ENCODE measurements at regions not wholly inside any gene's neighbourhood (a gene's known extent, or its start where the extent isn't known, plus 50 kb on each side); places are given as distances from the start of the nearest gene placed in this dataset.
A peak's percentile ranks its signal among the peaks of the same experiment; 100 is the strongest.
"Not testable (repeated sequence)": the region's sequence is repeated elsewhere in the genome, so short reads cannot be mapped to it uniquely, and the experiment has no call there.

- no peak overlapping the region for H3K4me2 ChIP-seq (ENCODE audit: low read length)
- no peaks in the 10 kb centered on the region for H3K79me2 ChIP-seq (replicated peaks; ENCODE audit: insufficient read depth, low read length)
- no peaks in the 10 kb centered on the region for H3F3A ChIP-seq (ENCODE audit: insufficient read depth, low read length, poor library complexity, severe bottlenecking)
- H3K27ac ChIP-seq (ENCODE audit: low read length): no peak overlapping the region
- TF ChIP-seq EZH2 (IDR thresholded peaks at IDR 0.05; ENCODE audit: borderline replicate concordance, insufficient read depth, low read length, poor library complexity, severe bottlenecking): no peak
- TF ChIP-seq TAF1 (IDR thresholded peaks at IDR 0.05; ENCODE audit: low read depth): no peak
- TF ChIP-seq SMC3 (conservative IDR thresholded peaks at IDR 0.05; ENCODE audit: poor library complexity): peak; percentile 92
- peak; percentile 82 for TF ChIP-seq RAD21 (conservative IDR thresholded peaks at IDR 0.05)
- TF ChIP-seq CTCF (IDR thresholded peaks at IDR 0.05; ENCODE audit: poor library complexity, severe bottlenecking): peak; percentile 83
- no peak for TF ChIP-seq REST (IDR thresholded peaks at IDR 0.05; ENCODE audit: borderline replicate concordance)
- no peak for TF ChIP-seq EP300 (conservative IDR thresholded peaks at IDR 0.05; ENCODE audit: poor library complexity, severe bottlenecking)
- no peak for TF ChIP-seq POLR2AphosphoS5 (IDR thresholded peaks at IDR 0.05)
- no peak for TF ChIP-seq MXI1 (conservative IDR thresholded peaks at IDR 0.05; ENCODE audit: poor library complexity, severe bottlenecking)
- H3K4me3 ChIP-seq (ENCODE audit: low read length): no peak overlapping the region
- no peak overlapping the region for H3K9ac ChIP-seq (ENCODE audit: low read length)
- no peaks in the 10 kb centered on the region for H4K20me1 ChIP-seq (ENCODE audit: insufficient read depth)
- H3K27me3 ChIP-seq (ENCODE audit: insufficient read depth, low read depth, low read length): no peaks in the 10 kb centered on the region
- no peaks in the 10 kb centered on the region for H3K9me3 ChIP-seq (ENCODE audit: low read length)
- H3K36me3 ChIP-seq (ENCODE audit: insufficient read depth, low read length): no peaks in the 10 kb centered on the region
- no peak overlapping the region for H2AFZ ChIP-seq (ENCODE audit: low read depth, low read length)
- no peaks in the 10 kb centered on the region for H3K9me2 ChIP-seq (ENCODE audit: insufficient read depth, low read length)
These were observed 203.1 kb upstream of the EDNRB start for GRCh38 chr13:78121459-78122348.

- H3K9ac ChIP-seq (ENCODE audit: low read length): no peak overlapping the region
- TF ChIP-seq MXI1 (conservative IDR thresholded peaks at IDR 0.05; ENCODE audit: poor library complexity, severe bottlenecking): no peak
- no peaks in the 10 kb centered on the region for H4K20me1 ChIP-seq (ENCODE audit: insufficient read depth)
- H2AFZ ChIP-seq (ENCODE audit: low read depth, low read length): no peak overlapping the region
- no peaks in the 10 kb centered on the region for H3K27me3 ChIP-seq (ENCODE audit: insufficient read depth, low read depth, low read length)
- no peaks in the 10 kb centered on the region for H3K9me3 ChIP-seq (ENCODE audit: low read length)
- no peaks in the 10 kb centered on the region for H3K9me2 ChIP-seq (ENCODE audit: insufficient read depth, low read length)
- H3K36me3 ChIP-seq (ENCODE audit: insufficient read depth, low read length): no peaks in the 10 kb centered on the region
- H3F3A ChIP-seq (ENCODE audit: insufficient read depth, low read length, poor library complexity, severe bottlenecking): no peaks in the 10 kb centered on the region
- no peaks in the 10 kb centered on the region for H3K79me2 ChIP-seq (replicated peaks; ENCODE audit: insufficient read depth, low read length)
- H3K27ac ChIP-seq (ENCODE audit: low read length): no peak overlapping the region
- no peak overlapping the region for H3K4me3 ChIP-seq (ENCODE audit: low read length)
- no peak overlapping the region for H3K4me2 ChIP-seq (ENCODE audit: low read length)
These were observed 202.4 kb upstream of the EDNRB start for GRCh38 chr13:78121001-78121400.

- H3K9ac ChIP-seq (ENCODE audit: low read length); H3K36me3 ChIP-seq (ENCODE audit: insufficient read depth, low read length); H3K9me2 ChIP-seq (ENCODE audit: insufficient read depth, low read length); H3K27ac ChIP-seq (ENCODE audit: low read length); H3K9me3 ChIP-seq (ENCODE audit: low read length); H3K27me3 ChIP-seq (ENCODE audit: insufficient read depth, low read depth, low read length); H3K79me2 ChIP-seq (replicated peaks; ENCODE audit: insufficient read depth, low read length); H3K4me2 ChIP-seq (ENCODE audit: low read length); H4K20me1 ChIP-seq (ENCODE audit: insufficient read depth); H3K4me3 ChIP-seq (ENCODE audit: low read length); H2AFZ ChIP-seq (ENCODE audit: low read depth, low read length); H3F3A ChIP-seq (ENCODE audit: insufficient read depth, low read length, poor library complexity, severe bottlenecking): not testable (repeated sequence)
These were observed 201.5 kb upstream of the EDNRB start for GRCh38 chr13:78120144-78120543.

GRCh38 chr13:78117070-78117469, 198.4 kb upstream of the EDNRB start:
- not testable (repeated sequence) for H4K20me1 ChIP-seq (ENCODE audit: insufficient read depth); H3K9ac ChIP-seq (ENCODE audit: low read length); H3K27ac ChIP-seq (ENCODE audit: low read length); H2AFZ ChIP-seq (ENCODE audit: low read depth, low read length); H3K9me3 ChIP-seq (ENCODE audit: low read length); H3K27me3 ChIP-seq (ENCODE audit: insufficient read depth, low read depth, low read length); H3K36me3 ChIP-seq (ENCODE audit: insufficient read depth, low read length); H3K9me2 ChIP-seq (ENCODE audit: insufficient read depth, low read length); H3K79me2 ChIP-seq (replicated peaks; ENCODE audit: insufficient read depth, low read length); H3K4me2 ChIP-seq (ENCODE audit: low read length); H3F3A ChIP-seq (ENCODE audit: insufficient read depth, low read length, poor library complexity, severe bottlenecking); H3K4me3 ChIP-seq (ENCODE audit: low read length)

All from neural cell (in vitro differentiated cells).